GM03348 (cell line): ENCODE measurements at regions not wholly inside any gene's neighbourhood (a gene's known extent, or its start where the extent isn't known, plus 50 kb on each side); places are given as distances from the start of the nearest gene placed in this dataset.
"Not testable (repeated sequence)": the region's sequence is repeated elsewhere in the genome, so short reads cannot be mapped to it uniquely, and the experiment has no call there.

Experiments used
- DNase-seq: peaks from one replicate; pipeline ENCODE4 v3.0.0; 2012; ENCODE audit warnings: low spot score

DNA sequence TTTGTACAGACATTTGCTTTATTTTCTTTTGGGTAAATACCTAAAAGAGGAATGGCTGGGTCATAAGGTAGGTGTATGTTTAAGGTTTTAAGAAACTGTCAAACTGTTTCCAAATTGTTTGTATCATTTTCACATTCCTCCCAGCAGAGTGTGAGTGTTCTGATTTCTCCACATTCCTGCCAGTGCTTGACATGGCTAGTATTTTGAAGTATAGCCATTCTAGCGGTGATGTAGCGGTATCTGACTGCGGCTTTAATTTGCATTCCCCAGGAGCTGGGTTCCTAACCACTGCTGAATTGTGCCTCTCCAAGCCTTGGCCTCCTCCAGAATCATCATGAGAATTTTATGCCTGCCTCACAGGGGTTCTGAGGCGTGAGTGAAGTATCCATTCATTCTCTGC lies 61.8 kb upstream of the ARL4C start:
- no peak for DNase-seq

DNA sequence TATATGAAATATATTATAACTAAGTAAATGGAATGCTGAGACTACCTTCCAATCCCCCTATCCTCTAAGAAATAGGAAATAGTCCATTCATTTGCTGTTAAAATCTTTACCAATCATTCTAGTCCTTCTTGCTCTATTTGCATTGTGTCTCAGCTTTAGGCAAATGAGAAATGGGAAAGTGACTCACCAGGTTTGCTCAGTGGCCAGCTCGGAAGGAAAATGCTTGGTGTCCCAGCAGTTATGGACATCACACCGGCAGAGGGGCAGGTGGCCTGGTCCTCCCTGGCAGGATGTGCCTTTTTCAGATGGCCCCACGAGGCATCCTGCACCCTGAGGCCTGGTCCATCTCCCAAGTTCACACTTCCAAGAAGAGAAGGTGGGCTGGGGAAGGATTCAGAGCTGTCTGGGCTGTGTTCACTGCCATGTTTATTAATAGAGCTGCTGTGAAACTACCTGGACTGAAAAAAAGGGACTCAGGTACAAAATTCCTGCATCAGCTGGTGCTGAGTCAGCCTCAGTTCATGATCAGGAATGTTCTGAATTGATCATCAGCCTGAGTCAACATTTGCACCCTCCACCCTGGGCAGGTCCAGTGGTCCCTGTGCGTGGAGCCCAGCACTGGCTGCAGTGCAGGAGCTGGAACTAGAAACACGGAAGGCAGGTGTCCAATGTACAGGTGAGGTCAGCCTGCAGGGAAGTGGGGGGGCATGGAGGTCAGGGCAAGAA lies 60.1 kb upstream of the ARL4C start:
- peak; percentile 33 for DNase-seq

DNA sequence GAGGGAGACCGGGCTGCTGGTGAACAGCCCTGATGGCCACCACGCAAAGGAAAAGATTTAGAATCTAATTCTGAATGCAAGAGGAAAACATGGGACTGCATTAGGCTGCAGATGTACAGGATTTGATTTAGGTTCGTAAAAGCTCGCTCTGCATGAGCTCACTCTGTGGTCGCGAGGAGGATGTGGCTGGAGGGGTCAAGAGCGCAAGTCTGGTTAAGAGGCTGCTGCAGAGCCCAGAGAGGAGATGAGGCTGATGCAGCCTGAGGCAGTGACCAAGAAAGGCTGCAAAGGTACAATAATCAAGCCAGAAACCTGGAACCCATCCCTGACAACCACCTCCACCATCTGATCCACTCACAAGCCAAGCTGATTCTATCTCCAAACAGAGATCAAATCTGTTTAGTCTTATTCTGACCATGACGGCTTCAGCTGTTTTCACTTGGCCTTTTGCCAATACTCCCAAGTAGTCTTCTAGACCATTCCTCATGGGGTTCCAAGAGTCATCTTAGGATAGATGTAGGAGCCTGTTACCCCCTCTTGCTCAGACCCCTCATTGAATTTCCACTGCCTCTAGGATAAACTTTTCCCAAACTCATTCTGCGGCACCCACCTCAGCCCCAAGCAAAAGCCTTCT lies 58.9 kb upstream of the ARL4C start:
- DNase-seq, result peak; percentile 55

DNA sequence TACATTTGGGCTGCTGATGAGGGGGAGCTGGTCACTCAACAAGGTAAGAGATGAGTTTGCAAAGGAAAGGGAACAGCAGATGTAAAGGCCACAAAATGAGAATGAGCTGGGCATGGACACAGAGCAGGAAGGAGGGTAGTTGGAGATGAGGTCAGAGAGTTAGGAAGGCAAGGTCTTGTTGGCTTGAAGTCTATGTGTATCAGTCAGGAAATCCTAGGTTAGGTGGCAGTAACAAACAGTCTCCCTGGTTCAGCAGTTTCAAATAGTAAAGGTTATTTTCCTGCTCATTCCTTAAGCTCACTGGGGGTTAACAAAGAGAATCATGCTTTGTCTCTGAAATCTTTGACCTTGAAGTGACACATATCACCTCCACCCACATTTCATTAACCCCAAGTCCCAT lies 58.3 kb upstream of the ARL4C start:
- DNase-seq, result no peak

DNA sequence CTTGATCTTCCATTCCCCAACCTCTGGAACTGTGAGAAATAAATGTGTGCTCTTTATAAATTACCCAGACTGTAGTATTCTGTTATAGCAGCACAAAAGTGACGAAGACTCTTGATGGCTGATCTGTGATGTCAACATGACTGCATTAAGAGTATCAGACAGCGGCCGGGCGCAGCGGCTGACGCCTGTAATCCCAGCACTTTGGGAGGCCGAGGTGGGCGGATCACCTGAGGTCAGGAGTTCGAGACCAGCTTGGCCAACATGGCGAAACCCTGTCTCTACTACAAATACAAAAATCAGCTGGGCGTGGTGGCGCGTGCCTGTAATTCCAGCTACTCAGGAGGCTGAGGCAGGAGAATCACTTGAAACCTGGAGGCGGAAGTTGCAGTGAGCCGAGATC lies 56.3 kb upstream of the ARL4C start:
- DNase-seq, result not testable (repeated sequence)

DNA sequence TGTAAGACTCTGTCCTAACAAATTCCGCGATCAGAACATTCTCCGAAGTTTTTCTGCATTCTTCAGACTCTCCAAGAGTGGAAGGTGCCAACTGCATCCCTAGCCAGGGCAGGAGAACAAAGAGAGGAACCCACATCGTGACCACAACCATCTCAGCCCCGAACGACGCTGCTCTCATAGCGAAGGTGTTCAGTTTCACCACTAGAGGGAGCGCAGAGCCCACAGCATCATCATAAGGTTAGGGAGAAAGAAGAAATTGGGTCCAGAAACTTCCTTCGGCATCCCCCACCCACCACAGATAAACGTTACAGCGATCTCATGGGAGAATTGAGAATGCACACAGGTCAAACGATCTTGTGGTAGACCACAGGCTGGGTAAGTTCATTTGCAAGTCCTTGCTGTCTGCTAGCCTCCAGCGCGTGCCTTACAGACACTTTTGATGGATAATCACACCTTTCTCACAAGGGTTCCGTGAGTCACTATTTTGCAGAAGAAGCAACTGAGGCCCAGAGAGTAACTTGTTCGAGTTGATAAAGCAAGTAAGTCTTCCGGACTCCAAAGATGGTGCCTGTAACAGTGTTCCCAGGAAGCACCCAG lies 53.7 kb upstream of the ARL4C start:
- peak; percentile 88 for DNase-seq

DNA sequence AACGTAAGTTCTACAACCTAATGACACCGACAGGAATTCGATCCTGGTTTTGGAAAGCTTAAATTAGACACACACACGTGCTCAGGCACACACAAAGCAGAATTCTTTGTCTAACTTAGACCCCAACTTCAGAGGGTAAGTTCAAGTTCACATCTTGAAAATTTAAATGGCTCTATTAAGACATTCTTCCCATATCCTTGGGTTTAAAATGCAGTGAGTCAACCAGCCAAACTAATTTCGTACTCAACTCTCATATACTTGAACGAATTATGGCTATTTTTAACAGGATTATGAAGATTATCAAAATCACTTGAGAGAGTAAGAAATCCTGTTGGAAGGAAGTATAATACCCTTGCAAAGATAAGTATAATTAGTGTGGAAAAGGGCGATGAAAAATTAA lies 53.2 kb upstream of the ARL4C start:
- peak; percentile 29 for DNase-seq

DNA sequence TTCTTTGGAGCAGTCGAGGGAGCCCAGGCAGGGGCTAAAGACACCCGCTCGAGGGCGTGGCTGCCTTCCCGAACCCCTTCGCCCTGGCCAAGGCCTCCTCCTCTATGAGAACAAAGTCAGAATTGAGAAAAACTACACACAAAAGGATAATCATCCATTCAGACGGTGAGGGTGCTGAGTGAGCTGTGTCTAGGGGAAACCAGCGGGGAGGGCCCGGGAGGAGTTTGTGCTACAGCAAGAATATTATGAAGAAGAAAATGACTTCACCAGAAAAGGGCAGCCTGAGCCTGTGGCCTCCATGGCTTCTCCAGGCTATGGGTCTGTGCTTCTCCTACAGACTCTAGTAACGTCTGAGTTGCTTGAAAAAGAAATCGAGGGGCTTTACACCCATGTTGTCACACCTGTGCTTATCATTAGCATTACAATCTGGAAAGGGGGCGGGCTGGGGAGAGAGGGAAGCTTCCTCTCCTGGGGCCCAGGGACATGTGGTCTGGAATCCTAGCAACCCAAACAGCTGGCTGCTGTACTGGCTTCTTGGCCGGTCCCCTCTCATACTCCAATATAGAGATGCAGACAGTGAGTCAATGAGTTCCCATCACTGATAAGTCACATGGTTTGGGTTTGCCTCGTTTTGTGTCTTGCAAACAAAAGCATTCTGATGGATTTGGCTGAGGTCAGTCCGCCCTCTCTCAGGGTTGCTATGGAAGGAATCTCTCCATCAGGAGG lies 52.0 kb upstream of the ARL4C start:
- peak; percentile 77 for DNase-seq

DNA sequence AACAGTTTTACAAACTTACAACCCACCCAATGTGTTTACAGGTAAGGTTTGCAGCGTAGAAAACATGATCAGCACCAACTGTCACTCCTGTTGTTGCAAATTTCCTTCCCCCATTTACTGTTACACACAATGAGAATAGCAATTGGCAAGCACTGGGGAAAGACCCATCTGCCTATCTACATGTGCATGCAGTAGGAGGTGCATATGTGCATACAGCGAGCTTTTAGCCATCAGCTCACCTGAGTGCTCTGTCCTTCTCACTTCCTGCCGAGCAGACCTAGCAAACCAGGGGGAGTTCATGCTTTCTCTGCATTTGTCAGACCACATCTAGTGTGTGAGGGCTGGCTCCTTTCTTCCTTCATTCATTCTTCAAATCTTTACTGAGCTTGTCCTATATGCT lies 49.9 kb upstream of the ARL4C start:
- no peak for DNase-seq
